Astrocyte (in vitro differentiated cells and primary cell): ENCODE measurements at regions not wholly inside any gene's neighbourhood (a gene's known extent, or its start where the extent isn't known, plus 50 kb on each side); places are given as distances from the start of the nearest gene placed in this dataset.

ENCODE experiments used
- EZH2 ChIP-seq: IDR thresholded peaks from 2 replicates; pipeline ENCODE4 v1.6.1; 2012; ENCODE audit warnings: mild to moderate bottlenecking, low read length, inconsistent platforms; ENCODE audit not compliant: insufficient read depth
- TF ChIP-seq, protein P1 (sequence below): IDR thresholded peaks from 2 replicates; pipeline ENCODE4 v1.5.1; 2011; ENCODE audit warnings: low read depth, mild to moderate bottlenecking, inconsistent platforms, low read length, moderate library complexity; ENCODE audit not compliant: insufficient read depth

- TF ChIP-seq, protein P1, sequence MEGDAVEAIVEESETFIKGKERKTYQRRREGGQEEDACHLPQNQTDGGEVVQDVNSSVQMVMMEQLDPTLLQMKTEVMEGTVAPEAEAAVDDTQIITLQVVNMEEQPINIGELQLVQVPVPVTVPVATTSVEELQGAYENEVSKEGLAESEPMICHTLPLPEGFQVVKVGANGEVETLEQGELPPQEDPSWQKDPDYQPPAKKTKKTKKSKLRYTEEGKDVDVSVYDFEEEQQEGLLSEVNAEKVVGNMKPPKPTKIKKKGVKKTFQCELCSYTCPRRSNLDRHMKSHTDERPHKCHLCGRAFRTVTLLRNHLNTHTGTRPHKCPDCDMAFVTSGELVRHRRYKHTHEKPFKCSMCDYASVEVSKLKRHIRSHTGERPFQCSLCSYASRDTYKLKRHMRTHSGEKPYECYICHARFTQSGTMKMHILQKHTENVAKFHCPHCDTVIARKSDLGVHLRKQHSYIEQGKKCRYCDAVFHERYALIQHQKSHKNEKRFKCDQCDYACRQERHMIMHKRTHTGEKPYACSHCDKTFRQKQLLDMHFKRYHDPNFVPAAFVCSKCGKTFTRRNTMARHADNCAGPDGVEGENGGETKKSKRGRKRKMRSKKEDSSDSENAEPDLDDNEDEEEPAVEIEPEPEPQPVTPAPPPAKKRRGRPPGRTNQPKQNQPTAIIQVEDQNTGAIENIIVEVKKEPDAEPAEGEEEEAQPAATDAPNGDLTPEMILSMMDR, result no peak
- TF ChIP-seq EZH2, result no peak
Observed at GRCh38 chr12:74076918-74077317, 460.7 kb upstream of the ATXN7L3B start.
